HG02852 (cell line): ENCODE measurements at regions not wholly inside any gene's neighbourhood (a gene's known extent, or its start where the extent isn't known, plus 50 kb on each side); places are given as distances from the start of the nearest gene placed in this dataset.
"Not testable (repeated sequence)": the region's sequence is repeated elsewhere in the genome, so short reads cannot be mapped to it uniquely, and the experiment has no call there.

ENCODE experiments used
- ATAC-seq: cut with Tn5 transposase; IDR thresholded peaks from one replicate; pipeline ENCODE4 v1.9.1; 2021; ENCODE audit warnings: mild to moderate bottlenecking, moderate library complexity; ENCODE audit not compliant: unreplicated experiment

GRCh38 chr2:51995293-51995692 is 963.4 kb upstream of the NRXN1 start:
- no peak for ATAC-seq

DNA sequence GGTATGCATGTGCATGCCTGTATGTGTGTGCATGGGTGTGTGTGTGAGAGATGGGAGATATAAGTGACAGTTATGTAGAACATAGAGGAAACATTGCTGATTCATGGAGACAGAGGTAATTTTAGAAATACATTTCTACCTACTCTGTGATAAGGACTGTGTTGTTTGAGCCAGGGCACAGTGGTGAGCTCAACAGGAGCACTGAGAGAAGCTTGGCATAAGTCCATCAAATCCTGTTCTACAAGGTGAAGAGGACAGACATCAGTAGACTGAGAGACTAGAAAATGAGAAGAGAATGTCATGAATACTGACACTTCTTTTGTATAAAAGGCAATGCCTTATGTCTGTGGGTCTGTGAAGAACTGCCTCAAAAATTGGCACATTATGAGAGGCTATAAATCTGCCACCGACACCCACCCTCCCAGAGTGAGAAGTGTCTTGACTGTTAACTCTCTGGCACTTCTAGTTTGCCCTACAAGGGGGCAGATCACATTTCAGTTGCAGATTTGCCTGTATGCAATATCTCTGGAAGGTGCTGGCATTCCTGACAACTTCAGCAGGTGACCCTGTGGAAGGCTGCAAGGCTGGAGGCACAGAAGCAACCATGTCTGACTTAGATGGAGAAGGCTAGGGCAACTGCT is 962.3 kb upstream of the NRXN1 start:
- ATAC-seq: no peak

DNA sequence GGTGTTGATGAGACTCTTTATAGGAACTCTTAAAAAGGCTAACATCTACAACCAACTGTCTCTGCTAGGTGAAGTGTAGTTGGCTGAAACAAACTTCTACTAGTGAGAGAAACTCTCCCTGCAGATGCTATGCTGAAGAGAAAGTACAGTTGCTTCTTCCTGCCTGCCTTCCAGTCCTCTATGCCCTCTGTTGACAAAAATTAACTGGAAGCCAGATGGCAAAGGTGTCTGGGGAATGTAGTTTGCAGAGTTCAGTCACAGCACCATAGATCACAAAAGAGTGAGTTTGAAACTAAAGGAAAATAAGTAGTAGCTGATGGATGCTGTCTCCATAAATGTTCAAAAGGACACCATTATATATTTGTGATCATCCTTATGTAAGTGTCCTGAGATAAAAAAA is 958.8 kb upstream of the NRXN1 start:
- no peak for ATAC-seq

DNA sequence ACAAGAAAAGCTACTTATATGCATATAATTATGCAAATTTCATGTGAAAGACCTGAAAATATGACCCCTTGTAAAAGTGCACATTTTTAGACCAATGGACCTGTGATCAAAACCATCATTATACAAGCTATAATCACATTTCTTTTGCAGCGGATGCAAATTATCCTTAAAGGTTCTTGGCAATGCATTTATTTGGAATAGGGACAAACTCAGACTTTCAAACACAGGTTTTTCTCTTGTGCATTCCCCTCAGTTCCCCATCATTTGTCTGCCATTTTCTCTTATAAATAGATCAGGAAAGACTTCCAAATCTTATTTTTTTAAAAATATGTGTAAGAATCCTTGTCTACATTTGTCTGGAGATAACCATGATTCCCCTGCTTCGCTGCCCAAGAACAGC is 954.2 kb upstream of the NRXN1 start:
- no peak for ATAC-seq

DNA sequence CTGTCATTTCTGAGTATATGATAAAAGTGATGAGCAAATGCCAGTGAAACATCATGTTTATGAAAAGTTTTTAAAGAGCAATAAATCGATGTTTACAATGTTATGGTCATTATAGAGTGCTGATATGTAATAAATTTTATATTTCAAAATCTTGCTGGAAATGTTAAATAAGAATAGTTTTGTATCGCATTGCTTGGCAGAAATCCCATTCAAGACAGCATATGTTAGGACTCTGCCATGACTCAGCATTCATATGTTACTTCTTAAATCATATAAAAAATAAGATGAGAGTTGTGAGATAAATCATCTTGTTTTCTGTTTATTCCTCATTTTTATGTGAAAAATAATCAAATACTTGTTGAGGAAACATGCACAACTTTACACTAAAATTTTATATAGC is 949.9 kb upstream of the NRXN1 start:
- ATAC-seq: no peak

DNA sequence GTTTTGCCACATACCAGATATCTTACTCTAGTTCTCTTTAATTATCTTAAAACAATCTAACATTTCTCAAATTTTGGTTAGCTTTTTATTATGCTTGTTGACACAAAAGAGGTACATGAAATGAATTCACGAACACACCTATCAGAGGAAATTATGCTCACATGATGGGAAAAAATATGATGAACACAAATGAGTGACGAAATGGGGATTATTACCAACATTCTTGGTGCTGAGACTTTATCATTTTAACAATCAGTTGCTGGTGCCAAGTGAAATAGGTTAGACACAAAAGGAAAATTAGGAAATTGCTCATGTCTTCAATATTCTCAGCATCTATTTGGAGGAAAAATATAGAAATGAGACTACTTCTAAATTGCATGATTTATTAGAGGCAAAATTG is 944.7 kb upstream of the NRXN1 start:
- no peak for ATAC-seq

DNA sequence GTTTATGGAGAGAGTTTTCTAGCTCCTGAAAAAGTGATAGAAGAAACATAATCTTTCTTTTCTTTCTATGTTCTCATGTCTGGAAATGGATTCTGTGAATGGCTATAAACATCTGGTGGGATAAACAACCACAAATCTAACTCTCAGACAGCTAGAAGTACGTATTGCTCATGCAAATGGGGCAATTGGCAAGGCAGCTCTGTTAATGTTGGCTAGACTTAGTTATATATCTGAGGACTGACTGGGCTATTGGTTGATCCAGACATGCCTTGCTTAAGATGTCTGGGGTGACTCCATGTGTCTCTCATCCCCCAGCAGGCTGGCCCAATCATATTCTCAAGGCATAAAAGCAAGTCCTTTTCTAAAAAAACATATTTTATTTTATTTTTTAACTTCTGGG is 939.2 kb upstream of the NRXN1 start:
- no peak for ATAC-seq

- no peak for ATAC-seq
These were observed 937.4 kb upstream of the NRXN1 start for GRCh38 chr2:51969347-51969746.

GRCh38 chr2:51960841-51961335 is 929.0 kb upstream of the NRXN1 start:
- no peak for ATAC-seq

DNA sequence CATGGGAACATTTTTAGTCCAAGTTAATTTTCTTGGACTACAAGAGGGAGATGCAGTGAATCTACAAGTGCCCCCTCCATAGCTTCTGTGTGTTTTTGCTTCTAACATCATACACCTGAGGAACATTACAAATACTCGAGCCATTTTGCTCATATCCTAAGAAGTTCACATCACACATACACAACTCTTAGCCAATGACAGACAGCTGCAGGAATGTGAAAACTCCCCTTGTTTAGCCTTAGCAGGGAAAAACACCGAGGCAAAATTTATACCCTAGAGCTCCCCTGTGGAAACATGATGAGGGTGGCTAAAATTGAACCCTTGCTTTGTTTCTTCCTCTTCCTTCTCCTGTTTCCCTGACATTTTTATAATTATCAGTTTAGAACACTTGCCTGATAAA is 928.3 kb upstream of the NRXN1 start:
- ATAC-seq: no peak

DNA sequence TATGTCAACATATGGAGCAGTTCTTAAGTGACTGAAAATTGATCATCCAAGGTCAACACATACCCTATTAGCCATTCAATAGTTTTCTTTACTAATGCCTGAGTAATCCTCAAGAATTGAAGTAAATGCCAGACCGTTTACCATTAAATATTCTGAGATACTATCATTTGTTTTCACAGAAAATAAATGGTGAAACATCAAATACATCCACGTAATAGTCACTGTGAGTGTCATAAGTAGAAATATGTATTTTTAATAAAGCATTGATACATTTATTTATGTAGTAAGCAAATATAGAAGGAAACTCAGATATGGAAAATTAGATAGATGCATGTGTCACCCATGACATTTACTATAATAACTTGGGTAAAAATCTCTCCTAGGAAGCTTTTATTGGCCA is 927.8 kb upstream of the NRXN1 start:
- no peak for ATAC-seq

DNA sequence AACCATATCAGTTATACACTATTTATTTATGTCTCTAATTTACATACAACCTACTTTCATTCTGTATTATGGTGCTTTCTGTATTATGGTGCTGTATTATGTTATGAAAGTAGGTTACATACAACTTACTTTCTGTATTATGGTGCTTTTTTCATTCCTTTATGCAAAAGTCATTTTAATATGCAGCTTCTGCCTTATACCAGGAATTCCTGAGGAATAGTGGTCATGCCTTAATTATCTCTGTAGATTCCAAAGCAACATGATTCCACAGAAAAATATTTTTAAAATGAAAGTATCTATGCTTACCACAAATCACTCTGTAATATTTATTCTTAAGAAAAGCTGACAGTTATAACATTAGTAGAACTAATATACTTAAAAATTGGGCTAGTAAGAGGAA is 922.0 kb upstream of the NRXN1 start:
- ATAC-seq: no peak

DNA sequence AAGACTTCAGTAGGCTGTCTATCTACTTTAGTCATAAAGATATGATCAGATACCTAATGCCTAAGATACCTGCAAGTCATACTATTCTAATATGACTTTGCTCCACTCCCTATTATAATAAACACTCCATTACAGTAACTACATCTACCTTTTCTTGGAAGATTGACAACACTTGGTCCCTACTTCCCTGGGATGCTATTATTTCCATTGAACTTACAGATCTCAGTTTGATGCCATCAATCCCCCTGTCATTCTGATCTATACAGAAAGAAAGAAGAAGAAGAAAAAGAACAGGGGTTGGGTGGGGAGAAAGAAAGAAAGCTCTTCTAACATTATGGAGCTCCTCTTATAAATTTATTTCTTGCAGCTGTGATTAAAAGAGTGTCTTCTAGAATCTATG is 889.1 kb upstream of the NRXN1 start:
- ATAC-seq: no peak

GRCh38 chr2:51920509-51920908 is 888.6 kb upstream of the NRXN1 start:
- no peak for ATAC-seq

DNA sequence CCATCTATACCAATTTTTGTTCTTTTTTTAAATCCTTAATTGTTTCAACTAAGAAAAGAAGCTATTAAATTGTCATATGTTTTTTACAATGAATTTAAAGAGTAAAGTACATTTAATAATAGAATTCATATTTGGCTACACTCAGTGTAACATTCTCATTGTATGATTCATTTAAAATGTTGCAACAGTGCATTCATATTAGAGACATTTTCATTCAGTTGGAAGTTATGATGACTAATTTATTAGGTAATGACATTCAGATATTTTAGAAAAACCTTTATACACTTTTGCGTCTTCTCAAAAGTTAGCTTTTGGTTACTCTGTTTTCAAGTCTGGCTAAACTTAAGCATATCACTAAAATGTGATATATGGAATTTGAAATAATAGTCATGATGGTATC is 887.5 kb upstream of the NRXN1 start:
- no peak for ATAC-seq

DNA sequence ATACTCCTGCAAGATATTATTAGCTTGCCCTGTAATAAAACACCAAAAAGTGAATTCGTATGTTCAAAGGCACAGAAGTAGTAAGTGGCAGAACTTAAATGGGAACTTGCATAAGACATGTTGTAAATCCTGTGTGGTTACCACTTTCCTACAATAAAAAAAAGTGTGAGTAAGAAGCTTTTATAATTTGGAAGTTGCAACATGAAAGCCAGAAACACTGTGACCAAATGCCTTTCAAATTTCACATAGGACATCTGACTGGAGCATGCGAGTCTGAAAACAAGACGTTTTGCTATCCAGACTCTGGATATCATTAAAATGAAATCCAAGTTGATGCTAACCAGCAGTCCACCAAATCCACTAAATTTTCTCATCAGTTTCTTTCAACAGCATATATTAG is 886.2 kb upstream of the NRXN1 start:
- no peak for ATAC-seq

DNA sequence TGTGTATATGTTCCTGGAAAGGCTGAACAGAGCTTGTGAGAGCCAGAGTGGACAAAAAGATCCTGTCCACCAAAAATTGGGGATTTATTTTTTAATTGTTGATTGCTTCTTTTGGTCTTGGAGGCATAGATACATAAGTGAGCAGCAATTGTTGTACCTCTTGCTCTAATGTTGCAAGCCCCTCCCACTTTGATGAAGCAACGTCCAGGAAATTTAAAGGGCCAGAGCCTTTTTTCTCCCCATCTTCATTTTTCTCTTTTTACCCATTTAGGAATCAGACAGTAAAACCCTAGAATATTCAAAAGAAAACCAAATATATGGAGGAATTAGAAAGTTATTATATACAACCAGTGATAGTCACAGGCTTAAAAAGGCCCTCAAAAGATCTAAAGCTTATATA is 871.8 kb upstream of the NRXN1 start:
- ATAC-seq: no peak

DNA sequence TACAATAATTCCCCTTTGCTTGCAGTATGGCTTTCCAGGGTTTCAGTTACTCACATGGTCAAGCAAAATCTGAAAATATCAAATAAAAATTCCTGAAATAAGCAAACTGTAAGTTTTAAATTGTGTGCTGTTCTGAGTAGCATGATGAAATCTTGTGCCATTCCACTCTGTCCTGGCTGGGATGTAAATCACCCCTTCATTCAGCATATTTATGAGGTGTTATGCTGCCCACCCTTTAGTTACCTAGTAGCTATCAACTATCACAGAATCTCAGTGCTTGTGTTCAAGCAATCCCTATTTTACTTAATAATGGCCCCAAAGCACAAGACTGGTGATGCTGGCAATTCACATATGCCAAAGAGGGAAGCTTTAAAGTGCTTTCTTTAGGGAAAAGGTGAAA is 867.7 kb upstream of the NRXN1 start:
- no peak for ATAC-seq

DNA sequence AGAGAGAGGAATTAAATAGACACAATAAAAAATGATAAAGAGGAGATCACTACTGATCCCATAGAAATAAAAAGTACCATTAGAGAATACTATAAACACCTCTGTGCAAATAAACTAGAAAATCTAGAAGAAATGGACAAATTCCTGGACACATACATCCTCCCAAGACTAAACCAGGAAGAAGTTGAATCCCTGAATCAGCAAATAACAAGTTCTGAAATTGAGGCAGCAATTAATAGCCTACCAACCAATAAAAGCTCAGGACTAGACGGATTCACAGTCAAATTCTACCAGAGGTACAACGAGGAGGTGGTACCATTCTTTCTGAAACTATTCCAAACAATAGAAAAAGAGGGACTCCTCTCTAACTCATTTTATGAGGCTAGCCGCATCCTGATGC is 862.7 kb upstream of the NRXN1 start:
- not testable (repeated sequence) for ATAC-seq

- ATAC-seq: no peak
These were observed 856.2 kb upstream of the NRXN1 start for GRCh38 chr2:51888120-51888519.

GRCh38 chr2:51881673-51882072 is 849.7 kb upstream of the NRXN1 start:
- ATAC-seq: no peak

GRCh38 chr2:51880153-51880552 is 848.2 kb upstream of the NRXN1 start:
- ATAC-seq: no peak

DNA sequence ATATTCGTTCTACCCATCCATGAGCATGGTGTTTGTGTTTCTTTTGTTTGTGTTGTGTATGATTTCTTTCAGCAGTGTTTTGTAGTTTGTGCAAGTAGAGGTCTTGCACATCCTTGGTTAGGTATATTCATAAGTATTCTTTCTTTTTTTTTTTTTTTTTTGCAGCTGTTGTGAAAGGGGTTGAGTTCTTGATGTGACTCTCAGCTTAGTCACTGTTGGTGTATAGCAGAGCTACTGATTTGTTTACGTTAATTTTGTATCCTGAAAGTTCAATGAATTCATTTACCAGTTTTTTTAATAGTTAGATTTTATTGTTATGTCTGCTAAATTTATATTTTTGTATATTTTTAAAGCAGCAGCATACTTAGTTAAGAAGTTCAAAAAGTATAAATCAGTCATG is 834.4 kb upstream of the NRXN1 start:
- ATAC-seq: no peak
